KMS-11 (cell line): ENCODE measurements at regions not wholly inside any gene's neighbourhood (a gene's known extent, or its start where the extent isn't known, plus 50 kb on each side); places are given as distances from the start of the nearest gene placed in this dataset.

ENCODE experiments used
- H2AFZ ChIP-seq: fragments of 200-600 bp; sonication (generic); 2 replicates; pipeline ENCODE4 v1.6.1; 2016; ENCODE audit warnings: antibody characterized with exemption, mixed run types, low read depth
- H3K27ac ChIP-seq: fragments of 200-600 bp; sonication (generic); 2 replicates; pipeline ENCODE4 v1.6.1; 2016; ENCODE audit warnings: mild to moderate bottlenecking, mixed run types
- H3K27me3 ChIP-seq: fragments of 200-600 bp; sonication (generic); 2 replicates; pipeline ENCODE4 v1.6.1; 2017; ENCODE audit warnings: mild to moderate bottlenecking, low read depth, mixed run types, moderate library complexity; ENCODE audit not compliant: insufficient read depth
- H3K36me3 ChIP-seq: fragments of 200-600 bp; sonication (generic); 2 replicates; pipeline ENCODE4 v1.6.1; 2017; ENCODE audit warnings: mild to moderate bottlenecking, mixed run types; ENCODE audit not compliant: insufficient read depth
- H3K4me1 ChIP-seq: fragments of 200-600 bp; sonication (generic); 2 replicates; pipeline ENCODE4 v1.6.1; 2016; ENCODE audit warnings: mild to moderate bottlenecking, low read depth, mixed run types; ENCODE audit not compliant: poor library complexity, severe bottlenecking
- H3K4me2 ChIP-seq: fragments of 200-600 bp; sonication (generic); 2 replicates; pipeline ENCODE4 v1.7.0; 2016; ENCODE audit warnings: mild to moderate bottlenecking, mixed run types
- H3K4me3 ChIP-seq: fragments of 200-600 bp; sonication (generic); IDR thresholded peaks from 2 replicates; pipeline ENCODE4 v1.6.1; 2017; ENCODE audit warnings: low read depth, low read length, mixed read lengths; ENCODE audit not compliant: insufficient read depth
- H3K79me2 ChIP-seq: fragments of 200-600 bp; sonication (generic); 2 replicates; pipeline ENCODE4 v1.6.1; 2016; ENCODE audit warnings: low read depth, mixed run types; ENCODE audit not compliant: insufficient read depth
- H3K9ac ChIP-seq: fragments of 200-600 bp; sonication (generic); 2 replicates; pipeline ENCODE4 v1.6.1; 2016; ENCODE audit warnings: mild to moderate bottlenecking, mixed run types
- H4K20me1 ChIP-seq: fragments of 200-600 bp; sonication (generic); 2 replicates; pipeline ENCODE4 v1.6.1; 2016; ENCODE audit warnings: mild to moderate bottlenecking, mixed run types; ENCODE audit not compliant: insufficient read depth
- TF ChIP-seq, protein P1 (sequence below): fragments of 200-600 bp; sonication (generic); conservative IDR thresholded peaks from 2 replicates; pipeline ENCODE4 v1.6.1; 2017; ENCODE audit warnings: low read depth, mild to moderate bottlenecking, antibody characterized with exemption, low read length, moderate library complexity, mixed read lengths

DNA sequence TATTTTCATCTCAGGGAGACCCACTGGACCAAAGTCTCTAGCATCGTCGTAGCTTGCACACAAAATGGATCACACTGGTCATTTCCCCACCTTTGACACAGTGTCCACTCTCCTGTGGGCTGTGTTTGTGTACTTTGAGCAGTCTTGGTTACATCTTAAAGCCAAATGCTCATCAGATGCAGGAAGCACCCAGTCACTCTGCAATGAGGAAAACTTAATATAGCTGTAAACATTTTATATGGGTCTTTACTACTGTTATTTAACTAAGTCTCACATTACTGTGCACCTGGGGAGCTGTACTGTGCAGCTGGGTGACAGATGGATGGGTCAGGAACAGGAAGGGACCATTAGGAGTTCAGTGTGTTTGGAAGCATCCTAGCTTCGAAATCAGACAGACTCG is 109.0 kb upstream of the CXCR4 start:
- H3K4me2 ChIP-seq: no peak overlapping the region
- TF ChIP-seq, protein P1, sequence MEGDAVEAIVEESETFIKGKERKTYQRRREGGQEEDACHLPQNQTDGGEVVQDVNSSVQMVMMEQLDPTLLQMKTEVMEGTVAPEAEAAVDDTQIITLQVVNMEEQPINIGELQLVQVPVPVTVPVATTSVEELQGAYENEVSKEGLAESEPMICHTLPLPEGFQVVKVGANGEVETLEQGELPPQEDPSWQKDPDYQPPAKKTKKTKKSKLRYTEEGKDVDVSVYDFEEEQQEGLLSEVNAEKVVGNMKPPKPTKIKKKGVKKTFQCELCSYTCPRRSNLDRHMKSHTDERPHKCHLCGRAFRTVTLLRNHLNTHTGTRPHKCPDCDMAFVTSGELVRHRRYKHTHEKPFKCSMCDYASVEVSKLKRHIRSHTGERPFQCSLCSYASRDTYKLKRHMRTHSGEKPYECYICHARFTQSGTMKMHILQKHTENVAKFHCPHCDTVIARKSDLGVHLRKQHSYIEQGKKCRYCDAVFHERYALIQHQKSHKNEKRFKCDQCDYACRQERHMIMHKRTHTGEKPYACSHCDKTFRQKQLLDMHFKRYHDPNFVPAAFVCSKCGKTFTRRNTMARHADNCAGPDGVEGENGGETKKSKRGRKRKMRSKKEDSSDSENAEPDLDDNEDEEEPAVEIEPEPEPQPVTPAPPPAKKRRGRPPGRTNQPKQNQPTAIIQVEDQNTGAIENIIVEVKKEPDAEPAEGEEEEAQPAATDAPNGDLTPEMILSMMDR: no peak
- no peak overlapping the region for H2AFZ ChIP-seq
- H4K20me1 ChIP-seq: no peaks in the 10 kb centered on the region
- no peak overlapping the region for H3K4me3 ChIP-seq
- H3K36me3 ChIP-seq: no peaks in the 10 kb centered on the region
- no peaks in the 10 kb centered on the region for H3K4me1 ChIP-seq
- no peak overlapping the region for H3K9ac ChIP-seq
- no peaks in the 10 kb centered on the region for H3K27me3 ChIP-seq
- no peak overlapping the region for H3K27ac ChIP-seq
- H3K79me2 ChIP-seq: no peaks in the 10 kb centered on the region

DNA sequence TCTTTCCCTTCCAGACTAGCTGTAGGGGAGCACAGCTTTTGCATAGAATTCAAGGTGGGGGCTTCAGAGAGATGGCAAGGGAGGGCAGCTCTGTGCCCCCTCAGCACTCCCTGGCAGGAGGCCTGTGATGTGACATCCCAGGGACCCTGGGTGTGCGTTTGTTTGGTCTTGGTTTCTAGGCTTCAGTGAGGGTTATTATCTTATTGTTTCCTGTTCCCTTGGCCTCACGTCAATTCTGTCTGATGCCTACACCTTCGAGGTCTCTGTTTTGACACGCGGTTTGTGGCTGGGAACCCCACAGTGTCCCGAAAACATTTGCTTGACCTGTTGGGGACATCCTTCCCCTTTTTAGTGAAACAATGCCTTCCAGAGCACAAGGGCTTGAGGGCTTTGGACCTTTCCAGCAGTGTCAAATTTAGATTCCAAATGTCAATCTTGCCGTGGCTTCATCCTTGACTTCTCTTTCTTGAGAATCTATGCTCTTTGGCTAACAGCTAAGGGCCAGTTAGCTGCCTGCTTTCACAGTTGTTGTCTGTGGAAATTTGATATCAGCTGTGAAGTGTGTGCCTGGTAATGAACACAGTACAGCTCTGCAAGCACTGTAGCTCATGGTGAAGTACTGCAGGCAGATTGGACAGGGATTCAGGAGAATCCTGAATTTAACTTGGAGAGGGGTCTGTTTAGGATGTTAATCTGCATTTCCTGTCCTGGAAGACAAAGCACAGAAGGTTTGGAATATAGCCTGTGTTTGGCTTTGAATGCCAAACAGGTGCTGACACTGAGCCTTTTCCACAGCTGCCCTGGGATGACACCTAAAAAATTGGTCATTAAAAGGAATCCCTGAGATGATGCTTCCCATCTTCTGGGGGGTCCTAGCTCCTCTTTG is 108.2 kb upstream of the CXCR4 start:
- Histone ChIP-seq H3K4me1 (no peaks in the 10 kb centered on the region), H4K20me1 (no peaks in the 10 kb centered on the region), H3K79me2 (no peaks in the 10 kb centered on the region), H3K9ac (no peak overlapping the region), H3K27ac (no peak overlapping the region), H3K4me2 (no peak overlapping the region), H2AFZ (no peak overlapping the region), H3K36me3 (no peaks in the 10 kb centered on the region), H3K27me3 (no peaks in the 10 kb centered on the region), H3K4me3 (no peak overlapping the region)
- TF ChIP-seq, protein P1: no peak

DNA sequence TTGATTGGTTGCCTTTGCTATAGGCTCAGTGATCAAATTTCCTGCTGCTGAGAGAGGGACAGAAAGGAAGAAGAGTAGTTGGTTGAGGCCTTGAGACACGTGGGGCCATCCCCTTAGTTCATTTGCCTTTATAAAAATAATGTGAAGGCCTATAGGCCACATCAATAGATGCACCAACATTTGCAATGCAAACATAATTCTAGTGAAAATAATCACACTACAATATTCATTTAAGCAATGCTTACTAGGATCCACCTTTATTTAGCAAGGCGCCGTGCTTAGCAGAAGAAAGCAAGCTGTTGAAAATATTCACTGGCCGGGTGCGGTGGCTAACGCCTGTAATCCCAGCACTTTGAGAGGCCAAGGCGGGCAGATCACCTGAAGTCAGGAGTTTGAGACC is 105.3 kb upstream of the CXCR4 start:
- H3K4me1 ChIP-seq: no peaks in the 10 kb centered on the region
- no peak overlapping the region for H2AFZ ChIP-seq

DNA sequence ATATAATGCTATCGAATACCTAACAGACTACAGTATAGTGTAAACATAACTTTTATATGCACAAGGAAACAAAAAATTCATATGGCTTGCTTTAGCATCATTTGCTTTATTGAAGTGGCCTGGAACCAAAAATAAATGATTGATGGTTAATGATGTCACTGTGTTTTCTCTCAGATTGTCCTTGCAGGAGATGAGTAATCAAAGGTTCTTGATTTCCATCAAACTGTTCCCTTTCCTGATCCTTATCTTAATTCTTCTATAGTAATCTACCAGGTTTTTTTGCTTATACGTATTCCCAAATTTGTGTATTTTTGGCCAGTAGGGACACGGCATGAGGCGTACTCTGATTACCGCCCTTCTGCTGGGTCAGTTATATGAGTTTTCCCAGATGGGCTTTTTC is 104.9 kb upstream of the CXCR4 start:
- H3K27ac ChIP-seq: no peak overlapping the region
- H2AFZ ChIP-seq: no peak overlapping the region
- H4K20me1 ChIP-seq: no peaks in the 10 kb centered on the region
- no peaks in the 10 kb centered on the region for H3K4me1 ChIP-seq
- no peaks in the 10 kb centered on the region for H3K79me2 ChIP-seq
- no peaks in the 10 kb centered on the region for H3K27me3 ChIP-seq
- H3K4me2 ChIP-seq: no peak overlapping the region
- TF ChIP-seq, protein P1: no peak
- no peak overlapping the region for H3K4me3 ChIP-seq
- no peak overlapping the region for H3K9ac ChIP-seq
- H3K36me3 ChIP-seq: no peaks in the 10 kb centered on the region

More for the DNA sequence above, 105.3 kb upstream of the CXCR4 start:
- no peaks in the 10 kb centered on the region for H3K79me2 ChIP-seq
- no peaks in the 10 kb centered on the region for H4K20me1 ChIP-seq
- no peaks in the 10 kb centered on the region for H3K27me3 ChIP-seq
- TF ChIP-seq, protein P1: no peak
- no peaks in the 10 kb centered on the region for H3K36me3 ChIP-seq
- H3K9ac ChIP-seq: no peak overlapping the region
- H3K27ac ChIP-seq: no peak overlapping the region
- H3K4me3 ChIP-seq: no peak overlapping the region
- no peak overlapping the region for H3K4me2 ChIP-seq
